ENCODE measurements at regions not wholly inside any gene's neighbourhood (a gene's known extent, or its start where the extent isn't known, plus 50 kb on each side); places are given as distances from the start of the nearest gene placed in this dataset.

- Histone ChIP-seq H3K4me1 (no peaks in the 10 kb centered on the region), H3K9ac (ENCODE audit: low read depth in 2 of 2, low read length in 2 of 2) (no peak overlapping the region), H3K9me3 (no peaks in the 10 kb centered on the region), H3K36me3 (no peaks in the 10 kb centered on the region), H3K27me3 (no peaks in the 10 kb centered on the region), H3K4me3 (no peak overlapping the region), H3K27ac (no peak overlapping the region)
- no peak for DNase-seq
- no peak for TF ChIP-seq CTCF (IDR thresholded peaks at IDR 0.05)
- intact Hi-C loops (cut with DNase I) = loop anchor here (10.0 kb wide), 1 partner anchor 138 kb away; the partner anchor contains the start of gene IRS1
Observed at GRCh38 chr2:226656367-226656766, 143.3 kb downstream of the IRS1 start.

- H3K36me3 ChIP-seq = no peaks in the 10 kb centered on the region
- no peak for TF ChIP-seq CTCF (IDR thresholded peaks at IDR 0.05)
- peaks cover 2% of the 10 kb centered on the region for H3K4me1 ChIP-seq
- no peak overlapping the region for H3K9ac ChIP-seq (ENCODE audit: low read depth in 2 of 2, low read length in 2 of 2)
- no peak overlapping the region for H3K4me3 ChIP-seq
- H3K9me3 ChIP-seq = no peaks in the 10 kb centered on the region
- intact Hi-C loops (cut with DNase I) = loop anchor here (10.0 kb wide), 1 partner anchor 139 kb away; the partner anchor contains the start of gene IRS1
- DNase-seq = no peak
- no peaks in the 10 kb centered on the region for H3K27me3 ChIP-seq
- no peak overlapping the region for H3K27ac ChIP-seq
Observed at GRCh38 chr2:226655871-226656270, 143.7 kb downstream of the IRS1 start.

- no peaks in the 10 kb centered on the region for H3K27me3 ChIP-seq
- no peak for DNase-seq
- intact Hi-C loops (cut with DNase I) = loop anchor here (10.0 kb wide), 1 partner anchor 142 kb away; the partner anchor contains the start of gene IRS1
- H3K4me1 ChIP-seq = peaks cover 8% of the 10 kb centered on the region
- H3K9me3 ChIP-seq = no peaks in the 10 kb centered on the region
- H3K36me3 ChIP-seq = no peaks in the 10 kb centered on the region
- no peak overlapping the region for H3K9ac ChIP-seq (ENCODE audit: low read depth in 2 of 2, low read length in 2 of 2)
- H3K27ac ChIP-seq = no peak overlapping the region
- H3K4me3 ChIP-seq = no peak overlapping the region
- TF ChIP-seq CTCF (IDR thresholded peaks at IDR 0.05) = no peak
Observed at GRCh38 chr2:226652983-226653765, 146.4 kb downstream of the IRS1 start.

GRCh38 chr2:226652369-226652768 lies 147.3 kb downstream of the IRS1 start:
- Histone ChIP-seq H3K9ac (ENCODE audit: low read depth in 2 of 2, low read length in 2 of 2) (no peak overlapping the region), H3K36me3 (no peaks in the 10 kb centered on the region), H3K4me1 (peaks cover 8% of the 10 kb centered on the region), H3K9me3 (no peaks in the 10 kb centered on the region), H3K27ac (no peak overlapping the region), H3K4me3 (no peak overlapping the region), H3K27me3 (no peaks in the 10 kb centered on the region)
- TF ChIP-seq CTCF (IDR thresholded peaks at IDR 0.05) = no peak
- intact Hi-C loops (cut with DNase I) = loop anchor here (10.0 kb wide), 1 partner anchor 142 kb away; the partner anchor contains the start of gene IRS1
- no peak for DNase-seq

GRCh38 chr2:226649871-226650660 lies 149.6 kb downstream of the IRS1 start:
- peaks cover 8% of the 10 kb centered on the region for H3K4me1 ChIP-seq
- H3K9me3 ChIP-seq = no peaks in the 10 kb centered on the region
- no peaks in the 10 kb centered on the region for H3K27me3 ChIP-seq
- no peak for TF ChIP-seq CTCF (IDR thresholded peaks at IDR 0.05)
- intact Hi-C loops (cut with DNase I) = loop anchor here (10.0 kb wide), 1 partner anchor 145 kb away; the partner anchor contains the start of gene IRS1
- peak; percentile 86 for DNase-seq
- peak overlapping the region; percentile 83 for H3K27ac ChIP-seq
- H3K9ac ChIP-seq (ENCODE audit: low read depth in 2 of 2, low read length in 2 of 2) = peak overlapping the region in 1 of 2 donors; percentile 43
- H3K4me3 ChIP-seq = no peak overlapping the region
- no peaks in the 10 kb centered on the region for H3K36me3 ChIP-seq
